Umbilical cord (tissue), 1 donor: ENCODE measurements at regions not wholly inside any gene's neighbourhood (a gene's known extent, or its start where the extent isn't known, plus 50 kb on each side); places are given as distances from the start of the nearest gene placed in this dataset.
A peak's percentile ranks its signal among the peaks of the same experiment; 100 is the strongest.
"Not testable (repeated sequence)": the region's sequence is repeated elsewhere in the genome, so short reads cannot be mapped to it uniquely, and the experiment has no call there.

Experiments
- DNase-seq: peaks from one replicate; pipeline ENCODE4 v3.0.0-alpha.2; 2015; ENCODE audit warnings: low spot score

DNA sequence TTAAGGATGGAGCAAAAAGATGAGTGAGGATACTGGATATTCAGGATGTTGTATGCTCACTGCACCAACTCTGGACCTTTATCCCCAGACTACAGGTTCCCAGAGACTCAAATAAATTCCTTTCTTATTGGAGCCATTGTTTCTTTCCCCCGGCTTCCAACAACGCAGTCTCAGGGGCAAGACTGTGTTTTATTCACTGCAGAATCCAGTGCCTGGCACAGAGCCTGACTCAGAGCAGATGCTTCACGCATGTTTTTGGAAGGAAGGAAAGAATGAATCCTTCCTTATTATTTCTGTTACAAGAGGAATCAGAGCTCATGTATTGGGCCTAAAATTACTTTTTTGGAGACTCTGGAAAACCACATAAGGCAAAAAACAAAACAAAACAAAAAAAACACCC lies 96.0 kb upstream of the VGLL4 start:
- no peak for DNase-seq

DNA sequence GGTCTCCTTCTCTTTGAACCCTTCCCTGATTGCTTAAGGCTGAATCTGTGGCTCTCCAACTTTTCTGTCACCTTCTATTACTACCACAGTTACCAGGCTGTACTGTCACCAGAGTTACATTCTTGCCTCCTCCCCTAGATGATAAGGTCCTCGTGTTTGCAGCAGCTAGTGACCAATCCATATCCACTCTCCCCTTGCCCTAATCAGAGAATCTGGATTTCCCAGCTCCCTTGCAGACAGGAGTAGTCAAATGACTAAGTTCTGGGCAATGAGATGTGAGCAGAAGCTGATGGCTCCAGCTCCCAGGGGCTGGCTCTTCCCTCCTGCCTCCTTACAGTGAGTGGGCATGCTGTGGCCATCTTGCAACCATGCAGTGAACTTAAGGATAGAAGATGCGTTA lies 95.4 kb upstream of the VGLL4 start:
- no peak for DNase-seq

DNA sequence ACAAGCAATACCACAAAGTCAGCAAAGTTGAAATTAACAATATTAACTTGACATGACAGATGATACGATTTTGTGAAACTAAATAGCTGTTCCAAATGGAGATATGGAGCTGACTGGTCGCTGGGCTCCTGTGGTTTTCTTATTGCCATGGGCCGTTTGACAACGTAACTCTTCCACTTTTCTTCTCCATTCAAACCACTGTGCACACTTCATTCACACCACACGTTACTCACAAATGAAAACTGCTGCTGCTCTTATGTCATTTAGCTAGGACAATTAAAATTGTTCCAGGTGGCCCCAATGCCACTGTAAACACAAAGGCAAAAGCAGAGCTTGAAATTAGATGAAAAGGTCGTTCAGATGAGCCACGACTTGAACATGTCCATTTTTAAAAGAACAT lies 94.0 kb upstream of the VGLL4 start:
- no peak for DNase-seq

DNA sequence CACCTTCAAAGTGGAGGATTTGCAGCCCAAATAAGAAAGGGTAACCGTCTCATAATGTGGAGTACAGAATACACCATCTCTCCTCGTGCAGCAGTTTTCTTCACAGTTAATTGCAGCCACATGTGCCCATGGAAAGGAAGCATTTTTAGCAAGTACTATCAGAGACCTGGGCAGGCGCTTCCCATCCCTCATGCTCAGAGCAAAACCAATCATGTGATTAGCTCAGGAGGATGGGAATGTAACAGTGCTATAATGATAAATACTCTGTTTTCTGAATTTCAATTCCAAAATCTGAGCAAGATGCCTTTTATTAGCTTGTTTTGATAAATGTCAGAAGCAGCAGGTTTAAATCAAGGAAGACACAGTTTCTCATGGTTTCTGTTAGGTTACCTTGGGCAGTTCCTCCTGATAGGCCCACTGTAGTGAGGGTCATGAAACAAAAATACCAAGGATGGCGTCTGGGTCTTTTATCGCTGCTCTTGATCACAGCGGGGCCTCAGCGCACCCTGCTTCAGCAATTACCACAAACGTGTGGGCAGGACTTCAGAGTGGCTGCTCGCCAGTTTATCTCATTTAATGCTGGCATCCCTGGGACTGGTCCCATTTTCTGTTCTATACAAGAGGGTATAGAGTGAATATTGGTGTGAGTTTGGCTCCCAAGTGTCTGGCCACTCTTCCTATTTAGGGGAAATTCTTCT lies 92.6 kb upstream of the VGLL4 start:
- peak; percentile 15 for DNase-seq

DNA sequence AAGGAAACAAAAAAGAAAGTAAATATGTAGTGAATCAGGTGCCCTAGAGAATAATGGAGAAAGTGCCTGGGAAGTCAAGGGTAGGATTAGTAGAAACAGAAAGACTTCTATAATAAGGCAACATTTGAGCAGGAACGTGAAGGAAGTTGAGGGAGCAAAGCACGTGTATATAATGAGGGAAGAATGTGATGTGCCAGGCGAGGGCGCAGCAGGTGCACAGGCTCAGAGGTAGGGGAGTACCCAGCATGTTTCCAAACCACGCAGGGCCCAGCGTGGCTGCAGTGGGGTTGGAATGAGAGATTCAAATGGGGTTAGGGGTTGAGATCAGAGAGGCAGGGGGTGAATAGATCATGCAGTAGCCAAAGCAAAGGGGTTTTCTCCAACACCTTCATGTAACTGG lies 91.9 kb upstream of the VGLL4 start:
- no peak for DNase-seq

DNA sequence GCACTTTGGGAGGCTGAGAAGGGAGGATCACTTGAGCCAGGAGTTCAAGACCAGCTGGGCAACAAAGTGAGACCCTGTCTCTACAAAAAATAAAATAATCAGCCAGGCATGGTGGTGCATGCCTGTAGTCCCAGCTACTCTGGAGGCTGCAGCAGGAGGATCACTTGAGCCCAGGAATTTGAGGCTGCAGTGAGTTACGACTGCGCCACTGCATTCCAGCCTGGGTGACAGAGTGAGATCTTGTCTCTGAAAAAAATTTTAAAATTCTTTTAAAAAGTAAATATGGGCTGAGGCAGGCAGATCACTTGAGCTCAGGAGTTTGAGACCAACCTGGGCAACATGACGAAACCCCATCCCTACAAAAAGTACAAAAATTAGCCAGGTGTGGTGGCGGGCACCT lies 91.4 kb upstream of the VGLL4 start:
- DNase-seq: not testable (repeated sequence)

DNA sequence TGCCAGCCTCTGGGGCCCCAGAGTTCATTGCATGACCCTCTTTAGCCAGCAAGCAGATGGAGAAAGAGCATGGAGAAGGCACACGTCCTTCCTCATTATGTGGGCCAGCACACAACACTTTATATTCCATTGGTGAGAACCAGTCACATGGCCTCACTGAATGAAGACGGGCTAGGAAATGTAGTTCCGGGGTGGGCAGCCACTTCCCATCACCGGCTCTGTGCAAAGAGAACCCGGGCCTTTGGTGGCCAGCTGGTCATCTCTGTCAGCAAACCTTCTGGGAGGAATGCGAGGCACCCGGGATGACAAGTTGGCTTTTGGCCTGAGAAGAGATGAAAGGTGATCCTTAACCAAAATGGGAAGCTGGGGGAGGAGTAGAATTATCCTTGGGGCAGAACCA lies 90.2 kb upstream of the VGLL4 start:
- no peak for DNase-seq

DNA sequence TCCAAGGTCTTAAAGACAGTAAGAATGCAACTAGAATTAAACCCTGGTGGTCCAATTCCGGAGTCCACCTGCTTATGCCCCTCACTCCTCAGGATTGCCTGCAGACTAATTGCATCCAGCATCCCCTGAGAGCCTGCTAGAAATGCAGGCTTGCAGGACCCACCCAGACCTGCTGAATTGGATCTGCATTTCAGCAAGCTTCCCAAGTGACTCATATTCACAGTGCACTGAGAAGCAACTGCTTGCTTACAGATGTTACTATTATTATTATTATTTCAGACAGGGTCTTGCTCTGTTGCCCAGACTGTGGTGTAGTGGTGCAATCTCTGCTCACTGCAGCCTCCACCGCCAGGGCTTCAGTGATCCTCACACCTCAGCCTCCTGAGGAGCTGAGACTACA lies 83.5 kb upstream of the VGLL4 start:
- no peak for DNase-seq

DNA sequence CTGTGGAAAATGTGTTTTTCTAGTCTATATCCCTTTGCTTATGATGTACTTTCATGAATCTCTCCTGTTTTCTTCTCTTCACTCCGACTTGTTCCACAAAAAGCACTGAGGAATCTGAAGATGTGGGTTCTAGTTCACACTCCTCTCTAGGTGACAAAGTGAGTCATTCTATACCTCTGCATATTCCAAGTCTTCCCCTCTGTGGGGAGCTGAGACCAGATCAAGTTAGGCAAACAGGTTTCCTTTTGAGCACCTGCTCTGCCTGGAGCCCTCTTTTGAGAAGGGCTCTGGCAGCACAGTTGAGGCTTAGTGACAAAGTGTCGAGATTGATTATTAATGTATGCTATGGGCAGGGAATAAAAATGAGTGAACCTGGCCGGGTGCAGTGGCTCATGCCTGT lies 82.4 kb upstream of the VGLL4 start:
- no peak for DNase-seq

DNA sequence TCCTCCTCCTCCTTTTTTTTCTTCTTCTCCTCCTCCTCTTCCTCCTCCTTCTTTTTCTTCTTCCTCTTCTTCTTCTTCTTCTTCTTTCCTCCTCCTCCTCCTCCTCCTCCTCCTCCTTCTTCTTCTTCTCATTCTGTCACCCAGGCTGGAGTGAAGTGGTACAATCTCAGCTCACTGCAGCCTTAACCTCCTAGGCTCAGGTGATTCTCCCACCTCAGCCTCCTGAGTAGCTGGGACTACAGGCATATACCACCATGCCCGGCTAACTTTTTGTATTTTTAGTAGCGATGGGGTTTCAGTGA lies 81.6 kb upstream of the VGLL4 start:
- not testable (repeated sequence) for DNase-seq

DNA sequence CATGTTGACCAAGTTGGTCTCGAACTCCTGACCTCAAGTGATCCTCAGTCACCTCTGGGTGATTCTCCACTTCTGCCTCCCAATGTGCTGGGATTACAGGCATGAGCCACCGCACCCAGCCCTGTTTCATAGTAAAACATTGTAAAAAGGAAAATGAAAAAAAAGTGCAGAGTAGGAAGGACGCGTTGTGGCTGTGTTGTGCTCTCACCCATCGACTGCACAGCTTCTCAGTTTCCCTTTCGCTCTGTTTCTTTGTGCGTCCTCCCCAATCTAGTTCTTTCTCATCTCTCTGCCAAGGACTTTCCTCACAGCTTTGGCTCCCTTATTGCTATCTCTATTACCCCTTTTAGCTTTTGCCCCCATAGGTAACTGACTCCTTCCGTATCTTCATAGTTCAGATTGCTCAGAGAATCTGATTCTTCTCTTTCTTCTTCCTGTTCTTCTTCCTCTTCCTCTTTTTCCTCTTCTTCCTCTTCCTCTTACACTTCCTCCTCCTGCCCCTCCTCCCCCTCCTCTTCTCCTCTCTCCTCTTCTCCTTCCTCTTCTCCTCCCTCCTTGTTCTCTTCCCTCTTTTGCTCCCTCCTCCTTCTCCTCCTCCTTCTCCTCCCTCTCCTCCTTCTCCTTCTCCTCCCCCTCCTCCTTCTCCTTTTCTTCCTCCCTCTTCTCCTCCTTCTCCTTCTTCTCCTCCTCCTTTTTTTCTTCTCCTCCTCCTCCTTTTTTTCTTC lies 81.1 kb upstream of the VGLL4 start:
- no peak for DNase-seq

DNA sequence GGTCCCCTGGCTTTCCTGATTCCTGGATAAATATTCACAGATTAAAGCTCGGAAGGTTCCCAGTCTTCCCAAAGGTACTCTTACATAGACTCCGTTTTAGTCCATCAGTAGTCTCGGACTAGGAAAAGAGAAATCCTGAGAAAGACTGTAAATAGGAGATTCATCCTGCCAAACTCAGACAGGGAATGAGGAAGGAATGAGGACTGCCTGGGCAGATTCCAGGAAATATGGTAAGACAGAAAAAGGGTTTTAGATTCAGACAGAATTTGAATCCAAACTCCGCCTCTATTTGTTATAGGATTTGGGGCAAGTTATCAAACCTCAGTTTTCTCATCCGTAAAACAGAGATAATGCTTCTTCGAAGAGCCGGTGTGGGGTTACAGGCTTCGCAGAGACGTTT lies 77.8 kb upstream of the VGLL4 start:
- DNase-seq: peak; percentile 14

DNA sequence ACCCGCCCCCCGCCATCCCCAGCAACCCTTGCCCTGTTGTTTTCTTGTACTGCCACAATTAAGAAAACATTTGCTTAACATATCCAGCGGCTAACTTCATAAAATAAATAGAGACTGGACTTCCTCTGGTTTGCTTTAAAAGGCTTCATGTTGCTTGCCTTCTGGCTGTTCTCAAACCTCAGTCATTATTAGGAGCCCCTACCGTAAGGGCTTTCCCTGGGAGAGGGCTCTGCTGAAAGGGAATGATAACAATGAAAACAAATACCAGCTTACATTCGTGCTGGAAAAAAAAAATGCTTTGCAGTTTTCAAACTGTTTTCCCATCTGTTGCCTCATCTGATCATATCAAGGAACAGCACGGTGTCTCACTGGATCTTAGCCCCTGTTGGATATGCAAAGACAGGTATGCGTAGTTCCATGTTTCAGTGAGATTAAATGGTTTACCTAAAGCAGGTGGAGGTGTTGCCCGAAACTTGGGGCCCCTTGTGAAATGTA lies 77.2 kb upstream of the VGLL4 start:
- no peak for DNase-seq

DNA sequence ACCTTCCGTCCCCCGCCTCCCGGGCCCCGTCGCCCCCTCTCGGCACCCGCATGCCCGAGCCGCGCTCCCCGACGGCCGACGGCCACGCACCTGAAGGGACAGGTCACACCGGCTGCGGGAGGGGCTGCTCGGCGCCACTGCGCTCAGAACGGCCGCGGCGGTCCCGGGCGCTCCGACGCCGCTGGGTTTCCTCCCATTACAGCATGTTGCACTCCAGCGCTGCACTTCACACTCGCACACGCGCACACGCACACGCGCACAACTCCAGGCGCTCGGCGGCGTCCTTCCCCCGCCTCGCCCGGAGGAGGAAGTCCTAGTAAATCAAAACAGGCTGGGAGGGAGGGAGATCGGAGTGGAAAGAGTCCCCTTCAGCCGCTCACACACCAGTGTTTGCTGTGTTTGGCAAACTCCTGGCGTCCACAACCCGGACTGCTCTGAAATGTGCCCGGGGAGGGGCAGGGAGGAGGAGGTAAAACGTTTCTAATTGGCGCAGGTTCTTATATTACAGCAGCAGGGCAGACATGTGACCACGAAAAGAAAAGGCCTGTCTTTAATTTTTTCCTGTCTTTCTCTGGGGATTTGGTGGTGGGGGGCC lies 76.7 kb upstream of the VGLL4 start:
- peak; percentile 88 for DNase-seq

DNA sequence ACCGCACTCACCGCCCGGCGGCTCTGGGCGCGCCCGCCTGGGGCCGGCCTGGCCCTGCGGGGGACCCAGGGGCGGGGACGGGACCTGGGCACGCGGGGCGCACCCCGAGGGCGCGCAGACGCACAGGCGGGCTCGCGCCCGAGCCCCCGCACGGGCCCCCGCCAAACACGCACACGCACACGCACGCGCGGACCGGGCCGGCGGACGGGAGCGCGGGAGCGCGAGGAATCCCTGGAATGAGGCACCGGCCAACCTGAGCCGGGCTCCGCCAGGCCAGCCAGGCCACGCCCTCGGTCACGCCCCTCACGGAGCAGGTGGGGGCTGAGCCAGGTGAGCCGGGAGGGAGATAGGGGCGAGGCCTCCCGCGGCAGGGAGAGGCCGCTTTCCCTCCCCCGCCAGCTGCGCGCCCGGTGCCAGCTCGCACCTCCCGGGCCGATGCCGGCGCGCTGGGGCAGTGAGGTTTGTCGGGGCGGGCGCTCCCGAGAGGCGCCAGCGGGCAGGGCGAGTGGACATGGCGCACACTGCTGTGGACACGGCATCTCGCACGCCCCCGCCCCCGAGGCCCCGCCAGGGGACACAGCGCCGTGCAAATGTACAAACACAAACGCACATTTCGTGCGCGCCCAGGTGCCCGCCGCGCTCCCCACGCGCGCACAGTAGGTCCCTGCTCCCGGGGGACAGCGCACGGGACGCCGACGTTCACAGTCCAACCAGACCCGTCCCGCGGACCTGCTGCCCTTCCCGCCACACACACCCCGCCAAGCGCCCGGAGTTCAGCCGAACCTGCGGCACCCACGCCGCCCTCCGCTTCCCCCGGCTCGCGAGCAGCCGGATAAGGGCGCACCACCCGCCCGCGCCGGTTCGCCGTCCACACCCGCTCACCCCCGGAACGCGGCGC lies 75.9 kb upstream of the VGLL4 start:
- peak; percentile 84 for DNase-seq

DNA sequence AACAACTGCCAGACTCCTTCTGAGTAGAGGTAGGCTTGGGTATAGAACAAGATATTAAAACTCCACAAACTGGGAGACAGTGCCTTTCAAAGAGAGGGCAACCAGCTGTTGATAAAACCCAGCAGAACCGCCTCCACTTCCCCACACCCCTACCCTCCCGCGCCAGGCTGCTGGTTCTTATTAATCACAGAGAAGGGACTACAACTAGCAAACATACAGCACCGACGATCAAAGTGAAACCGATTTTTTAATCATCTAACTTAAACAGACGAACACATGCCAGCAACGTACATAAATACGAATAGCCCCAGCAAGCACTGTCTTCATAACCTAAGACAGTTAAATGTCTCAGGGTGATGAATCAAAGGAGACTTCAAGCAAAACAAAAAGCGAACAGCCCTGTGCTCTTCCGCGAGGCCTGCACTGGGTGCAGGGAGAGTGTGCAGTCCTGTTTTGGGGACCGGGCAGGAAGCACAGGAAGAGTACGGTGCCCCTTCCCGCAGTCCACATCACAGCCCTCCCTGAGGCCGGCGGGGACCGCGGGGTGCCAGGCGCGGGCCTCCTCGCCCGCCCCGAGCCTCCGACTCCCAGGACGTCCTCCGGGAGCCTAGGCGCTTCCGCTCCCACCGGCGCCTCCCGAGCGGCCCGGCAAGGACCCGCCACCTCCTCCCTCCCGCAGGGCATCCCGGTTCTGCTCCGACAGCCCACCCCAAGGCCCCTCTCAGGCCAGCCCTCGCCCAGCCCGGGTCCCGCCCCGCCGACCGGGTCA lies 75.1 kb upstream of the VGLL4 start:
- peak; percentile 80 for DNase-seq

DNA sequence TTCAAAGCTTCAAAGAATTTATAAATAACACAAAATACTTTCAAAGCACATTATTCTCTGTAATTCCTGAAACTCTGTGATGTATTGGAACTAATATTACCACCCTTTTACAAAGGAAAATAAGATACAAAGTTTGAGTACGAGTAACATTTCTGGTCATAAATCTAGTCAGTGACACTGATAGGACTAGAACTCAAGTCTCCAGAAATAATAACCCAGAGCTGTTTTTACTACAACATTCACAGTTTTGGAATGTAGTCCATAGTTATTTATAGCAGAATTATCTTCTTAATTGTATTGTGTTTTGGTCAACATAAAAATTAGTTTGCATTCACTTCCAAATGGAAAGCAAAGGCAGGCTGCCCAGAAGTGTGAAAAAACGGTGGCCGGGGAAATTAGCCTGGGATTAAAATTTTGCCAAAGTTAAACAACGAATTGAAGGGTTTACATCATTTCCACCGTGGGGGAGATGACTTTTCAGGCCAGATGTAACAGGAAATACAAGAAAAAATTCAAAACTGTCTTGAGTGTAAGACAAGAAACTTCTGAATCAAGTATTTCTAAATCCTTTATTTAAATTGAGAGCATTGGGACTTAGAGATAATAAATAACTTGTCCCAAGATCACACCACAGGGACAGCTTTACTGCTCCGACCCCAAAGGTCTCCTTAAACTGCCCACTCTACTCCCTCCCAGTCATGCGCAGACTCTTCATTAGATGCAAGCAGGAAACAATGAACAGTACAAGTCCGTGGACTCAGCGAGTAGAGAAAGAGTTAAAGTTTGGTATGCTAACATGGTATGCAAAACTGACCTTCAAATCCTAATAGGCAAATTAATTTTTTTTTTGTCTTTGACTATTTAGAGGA lies 74.3 kb upstream of the VGLL4 start:
- DNase-seq: peak; percentile 76

DNA sequence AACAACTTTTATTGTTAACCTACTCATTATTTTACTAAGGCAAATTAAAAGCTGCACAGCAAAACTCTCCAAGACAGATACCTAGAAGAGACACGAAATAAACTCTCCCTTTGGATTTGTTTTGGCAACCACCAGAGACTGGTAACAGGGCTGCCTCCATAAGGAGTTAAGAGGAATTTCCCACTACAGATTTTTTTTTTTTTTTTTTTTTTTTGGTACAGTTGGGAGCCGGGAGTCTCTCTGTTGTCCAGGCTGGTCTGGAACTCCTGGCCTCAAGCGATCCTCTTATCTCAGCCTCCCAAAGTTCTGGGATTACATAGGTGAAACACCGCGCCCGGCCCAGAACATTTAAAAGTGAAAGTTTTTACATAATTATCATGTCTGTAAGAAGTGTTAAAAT lies 73.6 kb upstream of the VGLL4 start:
- DNase-seq: peak; percentile 19

DNA sequence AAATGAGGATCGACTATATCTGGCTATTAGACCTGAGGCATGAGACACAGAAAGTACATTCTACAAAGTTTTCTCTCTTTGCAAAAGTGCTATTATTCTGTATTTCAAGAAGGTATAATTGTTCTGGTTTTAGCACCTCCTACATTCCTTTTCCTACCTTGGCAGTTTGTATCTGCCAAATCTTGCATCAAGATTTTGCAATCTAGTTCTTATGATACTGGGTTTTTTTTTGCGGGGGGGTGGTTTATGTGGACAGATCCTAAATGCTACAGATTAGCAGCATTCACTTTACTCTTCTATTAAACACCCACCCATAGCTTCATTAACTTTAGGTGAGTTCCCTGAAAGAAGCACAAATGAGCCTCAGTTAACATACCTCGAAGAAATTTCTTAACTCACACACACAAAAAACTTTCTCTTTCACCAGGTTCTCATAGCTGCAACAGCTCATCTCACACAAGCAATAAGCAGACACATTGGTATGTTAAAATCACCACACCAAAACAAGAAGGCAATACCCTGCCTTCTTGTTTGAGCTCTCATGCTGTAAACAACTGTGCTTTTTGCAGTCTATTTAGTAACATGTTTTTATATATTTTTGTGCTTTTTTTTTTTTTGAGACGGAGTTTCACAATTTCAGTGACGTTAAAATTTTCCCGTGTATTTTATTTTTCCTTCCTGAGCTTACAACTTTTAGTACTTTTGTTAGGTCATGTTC lies 73.0 kb upstream of the VGLL4 start:
- peak; percentile 11 for DNase-seq

DNA sequence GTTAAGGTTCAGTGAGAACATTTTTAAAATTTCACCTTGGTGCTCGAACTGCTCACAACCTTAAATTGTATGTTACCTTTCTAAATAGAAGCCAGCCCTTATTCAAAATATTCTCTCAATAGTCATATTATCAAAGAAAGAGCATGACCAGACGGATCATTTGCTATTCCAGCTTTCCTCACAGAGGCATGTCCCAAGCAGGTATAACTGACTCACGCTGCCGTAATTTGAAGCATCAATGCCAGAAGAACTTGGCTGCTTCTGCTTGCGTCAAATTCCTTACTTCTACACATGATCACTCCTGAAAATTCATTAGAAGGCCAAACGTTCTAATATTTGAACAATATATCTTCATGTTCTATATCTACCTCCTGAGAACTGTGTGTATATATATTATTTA lies 69.5 kb upstream of the VGLL4 start:
- DNase-seq: no peak
